ENCODE measurements at regions not wholly inside any gene's neighbourhood (a gene's known extent, or its start where the extent isn't known, plus 50 kb on each side); places are given as distances from the start of the nearest gene placed in this dataset.
A peak's percentile ranks its signal among the peaks of the same experiment; 100 is the strongest.

- no peak for DNase-seq (ENCODE audit: insufficient read length, low spot score, missing footprints)
- no peaks in the 10 kb centered on the region for H3K79me2 ChIP-seq (ENCODE audit: insufficient read depth, low read length)
- H3K9me3 ChIP-seq (ENCODE audit: low read depth, low read length) = no peaks in the 10 kb centered on the region
- H3K4me2 ChIP-seq (ENCODE audit: insufficient read depth, low read length) = peak overlapping the region; percentile 83
- peak overlapping the region; percentile 66 for H3K4me3 ChIP-seq (ENCODE audit: insufficient read depth, low read length)
- no peaks in the 10 kb centered on the region for H3K27me3 ChIP-seq (ENCODE audit: insufficient read depth, low read length)
- TF ChIP-seq CTCF (IDR thresholded peaks at IDR 0.05; ENCODE audit: extremely low read depth, low read depth, low read length) = no peak
- peak overlapping the region; percentile 79 for H2AFZ ChIP-seq (ENCODE audit: low read length)
- H4K20me1 ChIP-seq (ENCODE audit: insufficient read depth, low read length) = no peaks in the 10 kb centered on the region
- H3K27ac ChIP-seq (ENCODE audit: low read depth, low read length) = peak overlapping the region; percentile 5
- H3K36me3 ChIP-seq (ENCODE audit: insufficient read depth, low read length) = no peaks in the 10 kb centered on the region
- H3K4me1 ChIP-seq (ENCODE audit: insufficient read depth, low read length) = peaks cover 12% of the 10 kb centered on the region
Observed at GRCh38 chr16:73166441-73166851, 118.5 kb upstream of the ZFHX3 start.

GRCh38 chr16:73163238-73163815 lies 115.4 kb upstream of the ZFHX3 start:
- Histone ChIP-seq H2AFZ (ENCODE audit: low read length) (no peak overlapping the region), H3K36me3 (ENCODE audit: insufficient read depth, low read length) (no peaks in the 10 kb centered on the region), H3K27ac (ENCODE audit: low read depth, low read length) (no peak overlapping the region), H3K27me3 (ENCODE audit: insufficient read depth, low read length) (no peaks in the 10 kb centered on the region), H3K4me2 (ENCODE audit: insufficient read depth, low read length) (no peak overlapping the region), H3K4me3 (ENCODE audit: insufficient read depth, low read length) (no peak overlapping the region), H4K20me1 (ENCODE audit: insufficient read depth, low read length) (no peaks in the 10 kb centered on the region), H3K9me3 (ENCODE audit: low read depth, low read length) (no peaks in the 10 kb centered on the region), H3K79me2 (ENCODE audit: insufficient read depth, low read length) (no peaks in the 10 kb centered on the region), H3K4me1 (ENCODE audit: insufficient read depth, low read length) (peaks cover 12% of the 10 kb centered on the region)
- DNase-seq (ENCODE audit: insufficient read length, low spot score, missing footprints) = no peak
- TF ChIP-seq CTCF (IDR thresholded peaks at IDR 0.05; ENCODE audit: extremely low read depth, low read depth, low read length) = no peak

GRCh38 chr16:73161977-73162376 lies 114.0 kb upstream of the ZFHX3 start:
- DNase-seq (ENCODE audit: insufficient read length, low spot score, missing footprints) = no peak
- Histone ChIP-seq H2AFZ (ENCODE audit: low read length) (no peak overlapping the region), H3K4me3 (ENCODE audit: insufficient read depth, low read length) (no peak overlapping the region), H3K27ac (ENCODE audit: low read depth, low read length) (no peak overlapping the region), H3K79me2 (ENCODE audit: insufficient read depth, low read length) (no peaks in the 10 kb centered on the region), H3K36me3 (ENCODE audit: insufficient read depth, low read length) (no peaks in the 10 kb centered on the region), H4K20me1 (ENCODE audit: insufficient read depth, low read length) (no peaks in the 10 kb centered on the region), H3K27me3 (ENCODE audit: insufficient read depth, low read length) (no peaks in the 10 kb centered on the region), H3K4me2 (ENCODE audit: insufficient read depth, low read length) (no peak overlapping the region), H3K4me1 (ENCODE audit: insufficient read depth, low read length) (peaks cover 9% of the 10 kb centered on the region), H3K9me3 (ENCODE audit: low read depth, low read length) (no peaks in the 10 kb centered on the region)
- no peak for TF ChIP-seq CTCF (IDR thresholded peaks at IDR 0.05; ENCODE audit: extremely low read depth, low read depth, low read length)

GRCh38 chr16:73159296-73159695 lies 111.4 kb upstream of the ZFHX3 start:
- DNase-seq (ENCODE audit: insufficient read length, low spot score, missing footprints) = no peak
- no peaks in the 10 kb centered on the region for H3K27me3 ChIP-seq (ENCODE audit: insufficient read depth, low read length)

More at GRCh38 chr16:73159296-73159695, 111.4 kb upstream of the ZFHX3 start:
- no peak for TF ChIP-seq CTCF (IDR thresholded peaks at IDR 0.05; ENCODE audit: extremely low read depth, low read depth, low read length)
- Histone ChIP-seq H4K20me1 (ENCODE audit: insufficient read depth, low read length) (no peaks in the 10 kb centered on the region), H3K4me1 (ENCODE audit: insufficient read depth, low read length) (no peaks in the 10 kb centered on the region), H3K79me2 (ENCODE audit: insufficient read depth, low read length) (no peaks in the 10 kb centered on the region), H3K36me3 (ENCODE audit: insufficient read depth, low read length) (no peaks in the 10 kb centered on the region), H3K4me3 (ENCODE audit: insufficient read depth, low read length) (no peak overlapping the region), H3K9me3 (ENCODE audit: low read depth, low read length) (no peaks in the 10 kb centered on the region), H3K4me2 (ENCODE audit: insufficient read depth, low read length) (no peak overlapping the region), H3K27ac (ENCODE audit: low read depth, low read length) (no peak overlapping the region), H2AFZ (ENCODE audit: low read length) (no peak overlapping the region)
